Ovary (tissue), 7 donors: ENCODE measurements at regions not wholly inside any gene's neighbourhood (a gene's known extent, or its start where the extent isn't known, plus 50 kb on each side); places are given as distances from the start of the nearest gene placed in this dataset.

Experiments used
- DNase-seq, 5 donors: peaks; one replicate each; pipeline ENCODE4 v3.0.0-alpha.2; 2019 to 2020
- H3K27ac ChIP-seq, 2 donors: fragments of 200-600 bp; one replicate each; pipeline versions ENCODE4 v1.5.1 to v1.8.0; 2019 to 2022
- H3K27me3 ChIP-seq: fragments of 200-600 bp; one replicate; pipeline ENCODE4 v1.8.0; 2022
- H3K36me3 ChIP-seq: fragments of 200-600 bp; sonication (generic); one replicate; pipeline ENCODE4 v1.5.1; 2019
- H3K4me1 ChIP-seq: one replicate; pipeline ENCODE4 v1.8.1; 2013; ENCODE audit warnings: mild to moderate bottlenecking, moderate library complexity; ENCODE audit not compliant: insufficient read depth
- H3K4me3 ChIP-seq: fragments of 200-600 bp; sonication (generic); one replicate; pipeline ENCODE4 v1.5.1; 2017
- H3K9me3 ChIP-seq, 2 donors: fragments of 200-600 bp in 1 of 2; sonication (generic) in 1 of 2; one replicate each; pipeline versions ENCODE4 v1.5.1 to v1.8.1; 2013 to 2019; ENCODE audit warnings: mild to moderate bottlenecking in 1 of 2, moderate library complexity in 1 of 2
- EP300 ChIP-seq: sonication (generic); formaldehyde crosslinking; IDR thresholded peaks from one replicate; pipeline ENCODE4 v1.6.1; 2017; ENCODE audit warnings: antibody characterized with exemption
- POLR2A ChIP-seq: fragments of 450-650 bp; IDR thresholded peaks from one replicate; pipeline ENCODE4 v1.6.1; 2017; ENCODE audit warnings: antibody characterized with exemption, mild to moderate bottlenecking, moderate library complexity
- WGBS, 3 donors: extraction: QIAGEN DNeasy Blood & Tissue Kit in 1 of 3; methylation state at CpG; one replicate each; pipeline versions ENCODE4 v1.1.5 to v1.1.7; 2013 to 2017; 5-methylcytosine and 5-hydroxymethylcytosine counted together
- intact Hi-C, 4 donors: fragments of 100-400 bp; cut with DNase I; formaldehyde crosslinking; loops; one replicate each; pipeline versions ENCODE4 v1.11.0 to v1.15.1; 2022 to 2023
- TF ChIP-seq, protein P1 (sequence below), 3 donors: fragments of 450-650 bp in 2 of 3; fragments of 200-600 bp in 1 of 3; IDR thresholded peaks; one replicate each; pipeline versions ENCODE4 v1.5.1 to v1.8.0; 2016 to 2022; ENCODE audit warnings: antibody characterized with exemption in 3 of 3, mild to moderate bottlenecking in 1 of 3
- donor health status: DM: no; HTN: no; CAD: no; lungs with moderate emphysema.
- donor health status: DM: no; HTN: no; CAD: no.
- donor health status: Bipolar disorder and iron deficiency.
- donor health status: DM: no; HTN: no; CAD: no.
- donor health status: DM: yes; HTN: yes; CAD: no.

DNA sequence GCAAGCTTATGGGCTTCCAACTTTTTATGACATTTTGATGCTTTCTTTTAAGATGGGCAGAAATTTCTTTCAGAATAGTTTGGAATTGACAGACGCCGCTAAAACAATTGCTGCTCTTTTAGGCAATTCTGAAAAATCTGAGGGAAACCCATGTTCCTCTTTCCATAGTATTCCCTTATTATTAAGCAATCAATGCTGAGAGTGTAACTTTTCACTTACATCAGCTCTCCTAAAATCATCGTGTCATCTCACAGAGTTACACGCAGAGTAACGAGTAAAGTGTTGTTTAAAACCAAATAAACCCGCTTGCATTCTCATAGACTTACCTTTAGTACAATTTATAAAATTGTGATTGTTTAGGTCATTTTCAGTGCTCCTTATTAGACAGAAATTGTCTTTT, 150.6 kb downstream of the MAF start:
- no peaks in the 10 kb centered on the region for H3K36me3 ChIP-seq
- no peak overlapping the region for H3K27ac ChIP-seq
- intact Hi-C loops, result no loop called here
- H3K4me3 ChIP-seq, result no peak overlapping the region
- H3K27me3 ChIP-seq, result no peaks in the 10 kb centered on the region
- TF ChIP-seq, protein P1, sequence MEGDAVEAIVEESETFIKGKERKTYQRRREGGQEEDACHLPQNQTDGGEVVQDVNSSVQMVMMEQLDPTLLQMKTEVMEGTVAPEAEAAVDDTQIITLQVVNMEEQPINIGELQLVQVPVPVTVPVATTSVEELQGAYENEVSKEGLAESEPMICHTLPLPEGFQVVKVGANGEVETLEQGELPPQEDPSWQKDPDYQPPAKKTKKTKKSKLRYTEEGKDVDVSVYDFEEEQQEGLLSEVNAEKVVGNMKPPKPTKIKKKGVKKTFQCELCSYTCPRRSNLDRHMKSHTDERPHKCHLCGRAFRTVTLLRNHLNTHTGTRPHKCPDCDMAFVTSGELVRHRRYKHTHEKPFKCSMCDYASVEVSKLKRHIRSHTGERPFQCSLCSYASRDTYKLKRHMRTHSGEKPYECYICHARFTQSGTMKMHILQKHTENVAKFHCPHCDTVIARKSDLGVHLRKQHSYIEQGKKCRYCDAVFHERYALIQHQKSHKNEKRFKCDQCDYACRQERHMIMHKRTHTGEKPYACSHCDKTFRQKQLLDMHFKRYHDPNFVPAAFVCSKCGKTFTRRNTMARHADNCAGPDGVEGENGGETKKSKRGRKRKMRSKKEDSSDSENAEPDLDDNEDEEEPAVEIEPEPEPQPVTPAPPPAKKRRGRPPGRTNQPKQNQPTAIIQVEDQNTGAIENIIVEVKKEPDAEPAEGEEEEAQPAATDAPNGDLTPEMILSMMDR (IDR thresholded peaks at IDR 0.05), result no peak
- TF ChIP-seq EP300, result no peak
- no peak for TF ChIP-seq POLR2A
- peaks cover 3% of the 10 kb centered on the region for H3K4me1 ChIP-seq
- 95 to 98% (median 97%) methylated on average over 6 of the region's 6 CpGs for WGBS, 3 donors
- no peaks in the 10 kb centered on the region for H3K9me3 ChIP-seq
- no peak for DNase-seq

DNA sequence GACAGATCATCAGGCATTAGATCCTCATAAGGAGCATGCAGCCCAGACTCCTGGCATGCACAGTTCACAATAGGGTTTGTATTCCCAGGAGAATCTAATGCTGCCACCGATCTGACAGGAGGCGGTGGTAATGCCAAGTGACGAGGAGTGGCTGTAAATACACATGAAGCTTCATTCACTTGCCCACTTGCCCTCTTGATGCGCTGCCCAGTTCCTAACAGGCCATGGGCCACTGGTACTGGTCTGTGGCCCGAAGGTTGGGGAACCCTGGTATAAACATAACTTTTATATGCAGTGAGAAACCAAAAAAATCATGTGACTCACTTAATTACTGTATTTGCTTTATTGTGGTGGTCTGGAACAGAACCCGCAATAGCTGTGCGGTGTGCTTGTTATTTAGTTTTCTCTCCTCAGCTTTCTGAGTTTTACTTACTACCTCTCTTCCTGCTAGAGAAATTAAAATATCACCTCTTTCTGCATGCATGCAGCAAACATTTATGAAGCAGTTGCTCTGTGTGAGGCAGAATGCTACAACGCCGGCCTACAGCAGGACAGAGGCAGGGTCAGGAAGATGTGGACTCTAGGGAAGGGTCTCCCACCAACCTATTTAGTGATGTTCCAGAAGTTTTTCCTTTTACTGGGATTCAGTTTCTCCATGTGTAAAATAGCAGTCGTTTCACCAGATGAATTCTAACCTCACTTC, 151.3 kb downstream of the MAF start:
- TF ChIP-seq, protein P1 (IDR thresholded peaks at IDR 0.05), result no peak
- TF ChIP-seq EP300 (no peak), POLR2A (no peak)
- H3K9me3 ChIP-seq, result no peaks in the 10 kb centered on the region
- WGBS, 3 donors, result 92 to 94% (median 93%) methylated on average over 10 of the region's 10 CpGs
- intact Hi-C loops, result no loop called here
- H3K4me1 ChIP-seq, result peaks cover 3% of the 10 kb centered on the region
- H3K36me3 ChIP-seq, result no peaks in the 10 kb centered on the region
- H3K27ac ChIP-seq, result no peak overlapping the region
- H3K4me3 ChIP-seq, result no peak overlapping the region
- DNase-seq, result no peak
- no peaks in the 10 kb centered on the region for H3K27me3 ChIP-seq

DNA sequence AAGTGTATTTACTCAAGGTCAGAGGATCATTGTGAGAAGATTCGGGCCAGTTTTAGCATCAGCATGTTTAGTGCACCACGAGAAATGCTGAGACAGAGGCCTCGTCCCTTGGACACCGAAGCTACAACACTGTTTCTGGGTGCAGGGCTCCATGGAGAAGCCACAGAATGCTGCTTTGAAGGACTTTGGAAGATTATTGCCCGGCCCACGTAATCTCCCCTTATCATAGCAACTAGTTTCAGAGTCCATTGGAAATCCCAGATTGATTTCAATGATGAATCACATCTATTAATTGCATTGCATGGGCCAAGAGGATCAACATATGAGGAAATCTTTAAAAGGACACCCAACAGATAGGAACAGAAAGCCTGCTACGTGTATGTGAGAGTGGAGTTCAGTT, 156.0 kb downstream of the MAF start:
- Histone ChIP-seq H3K27me3 (no peaks in the 10 kb centered on the region), H3K4me3 (no peak overlapping the region), H3K4me1 (peaks cover 4% of the 10 kb centered on the region), H3K27ac (no peak overlapping the region), H3K9me3 (no peaks in the 10 kb centered on the region), H3K36me3 (no peaks in the 10 kb centered on the region)
- DNase-seq, result no peak
- 93 to 95% (median 93%) methylated on average over 7 of the region's 7 CpGs for WGBS, 3 donors
- intact Hi-C loops, result no loop called here
- TF ChIP-seq POLR2A (no peak), EP300 (no peak)
- TF ChIP-seq, protein P1 (IDR thresholded peaks at IDR 0.05), result no peak

DNA sequence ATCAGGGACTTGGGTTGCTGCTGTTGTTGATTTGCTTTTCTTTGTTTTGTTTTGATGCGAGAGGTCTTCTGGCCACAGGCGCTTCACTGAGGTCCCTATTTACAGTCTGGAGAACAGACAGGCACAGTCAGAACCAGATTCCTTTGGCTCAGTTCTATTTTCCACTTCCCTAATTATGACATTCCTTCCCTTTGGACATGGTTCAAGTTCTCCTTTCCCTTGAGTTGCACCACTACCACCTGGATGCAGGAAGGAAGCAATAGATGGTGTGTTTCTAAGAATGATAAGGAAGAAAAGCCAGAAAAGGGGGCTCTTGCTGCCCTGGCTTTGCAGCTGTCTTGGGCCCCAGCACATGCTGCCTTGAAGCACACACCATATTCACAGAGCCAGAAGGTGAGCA, 160.6 kb downstream of the MAF start:
- TF ChIP-seq POLR2A (no peak), EP300 (no peak)
- TF ChIP-seq, protein P1 (IDR thresholded peaks at IDR 0.05), result no peak
- Histone ChIP-seq H3K27me3 (no peaks in the 10 kb centered on the region), H3K4me1 (peaks cover 15% of the 10 kb centered on the region), H3K36me3 (no peaks in the 10 kb centered on the region), H3K4me3 (no peak overlapping the region), H3K9me3 (no peaks in the 10 kb centered on the region), H3K27ac (no peak overlapping the region)
- intact Hi-C loops, result no loop called here
- DNase-seq, result no peak
- WGBS, 3 donors, result 71 to 86% (median 73%) methylated on average over 2 of the region's 2 CpGs
